Endothelial cell of umbilical vein (primary cell): ENCODE measurements at regions not wholly inside any gene's neighbourhood (a gene's known extent, or its start where the extent isn't known, plus 50 kb on each side); places are given as distances from the start of the nearest gene placed in this dataset.

Experiments used
- BruUV-seq: library from RNA; stranded (reverse); fragments of 400-500 nt; replicated peaks from 2 replicates; lab custom pipeline; 2021; lab: Mats Ljungman, UMichigan
- CTCF ChIA-PET: fragments of 300-600, 350-600 bp; sonication (Branson Sonifier 250); formaldehyde crosslinking; loops from one replicate; lab custom pipeline; 2021; ENCODE audit warnings: antibody characterized with exemption, inconsistent platforms; lab: Charles Lee
- POLR2A ChIA-PET: fragments of 300-600, 350-600 bp; sonication (Branson Sonifier 250); formaldehyde crosslinking; loops from one replicate; lab custom pipeline; 2021; ENCODE audit warnings: antibody characterized with exemption, inconsistent platforms; lab: Charles Lee
- DNase-seq: peaks from one replicate; pipeline ENCODE4 v3.0.0-alpha.2; 2011; ENCODE audit warnings: low read depth, low spot score
- FAIRE-seq: peaks from 2 replicates; lab custom pipeline; 2011; peaks lifted over from hg19 to GRCh38; lab: Jason Lieb, UNC
- H2AFZ ChIP-seq: 2 replicates; pipeline ENCODE4 v1.6.0; 2012; ENCODE audit warnings: low read depth, low read length, control low read depth, inconsistent platforms
- H3K27ac ChIP-seq: 2 replicates; pipeline ENCODE4 v1.5.1; 2011; ENCODE audit warnings: low read depth, mild to moderate bottlenecking, control low read depth, low read length, moderate library complexity; ENCODE audit not compliant: insufficient read depth
- H3K27me3 ChIP-seq, 2 experiments: 2 replicates each; pipeline versions ENCODE4 v1.6.0 to v1.6.1; 2011; ENCODE audit warnings: low read length in 2 of 2, mixed read lengths in 1 of 2; ENCODE audit not compliant: control insufficient read depth in 2 of 2, insufficient read depth in 2 of 2
- H3K36me3 ChIP-seq, 2 experiments: 2 replicates in 1 of 2; 3 replicates in 1 of 2; pipeline ENCODE4 v1.5.1; 2011; ENCODE audit warnings: low read length in 2 of 2, mild to moderate bottlenecking in 1 of 2, moderate library complexity in 1 of 2; ENCODE audit not compliant: control insufficient read depth in 2 of 2, insufficient read depth in 2 of 2; ENCODE audit errors: extremely low read depth in 1 of 2
- H3K4me1 ChIP-seq: 3 replicates; pipeline ENCODE4 v1.5.1; 2011; ENCODE audit warnings: mild to moderate bottlenecking, low read length; ENCODE audit not compliant: control insufficient read depth, insufficient read depth; ENCODE audit errors: extremely low read depth
- H3K4me2 ChIP-seq: 2 replicates; pipeline ENCODE4 v1.6.1; 2011; ENCODE audit warnings: low read length, control low read depth, mixed read lengths; ENCODE audit not compliant: insufficient read depth
- H3K4me3 ChIP-seq, 3 experiments: fragments of 200-600 bp in 1 of 3; sonication (generic), shearing (Covaris generic) in 1 of 3; replicated peaks in 1 of 3; 2 replicates each; pipeline ENCODE4 v1.5.1; 2011 to 2016; ENCODE audit warnings: control low read depth in 3 of 3, low read length in 3 of 3, mild to moderate bottlenecking in 2 of 3, inconsistent platforms in 1 of 3, low read depth in 1 of 3, moderate library complexity in 1 of 3; ENCODE audit not compliant: insufficient read depth in 1 of 3
- H3K79me2 ChIP-seq: 2 replicates; pipeline ENCODE4 v1.6.0; 2012; ENCODE audit warnings: low read length, inconsistent platforms; ENCODE audit not compliant: control insufficient read depth, insufficient read depth
- H3K9ac ChIP-seq: replicated peaks from 2 replicates; pipeline ENCODE3; 2011; ENCODE audit warnings: low read length, control low read depth; ENCODE audit not compliant: insufficient read depth; ENCODE audit errors: extremely low read depth
- H3K9me1 ChIP-seq: replicated peaks from 3 replicates; pipeline ENCODE4 v1.6.0; 2011; ENCODE audit warnings: mild to moderate bottlenecking, low read length; ENCODE audit not compliant: control insufficient read depth, insufficient read depth; ENCODE audit errors: extremely low read depth
- H3K9me3 ChIP-seq: replicated peaks from 2 replicates; pipeline ENCODE4 v1.5.1; 2012; ENCODE audit warnings: low read length, inconsistent platforms; ENCODE audit not compliant: control insufficient read depth, insufficient read depth
- H4K20me1 ChIP-seq: replicated peaks from 2 replicates; pipeline ENCODE3; 2011; ENCODE audit warnings: mild to moderate bottlenecking, low read length; ENCODE audit not compliant: control insufficient read depth, insufficient read depth; ENCODE audit errors: extremely low read depth
- CTCF ChIP-seq, 2 donors: IDR thresholded peaks; 1 replicate in 1 of 2; 2 replicates in 1 of 2; pipeline ENCODE4 v1.5.1; 2011; ENCODE audit warnings: low read length in 2 of 2, mild to moderate bottlenecking in 2 of 2, moderate library complexity in 2 of 2, control low read depth in 1 of 2, inconsistent platforms in 1 of 2, low read depth in 1 of 2; ENCODE audit not compliant: insufficient read depth in 1 of 2; ENCODE audit errors: extremely low read depth in 1 of 2
- EZH2 ChIP-seq: IDR thresholded peaks from 2 replicates; pipeline ENCODE4 v1.6.1; 2012; ENCODE audit warnings: borderline replicate concordance, low read depth, mild to moderate bottlenecking, moderate library complexity, low read length, inconsistent platforms; ENCODE audit not compliant: severe bottlenecking
- FOS ChIP-seq: IDR thresholded peaks from 2 replicates; pipeline ENCODE4 v1.6.1; 2011; ENCODE audit warnings: mild to moderate bottlenecking, low read length, moderate library complexity, borderline replicate concordance; ENCODE audit not compliant: insufficient read depth
- GATA2 ChIP-seq: IDR thresholded peaks from 2 replicates; pipeline ENCODE4 v1.7.0; 2011; ENCODE audit warnings: low read depth, mild to moderate bottlenecking, moderate library complexity, mixed read lengths, low read length; ENCODE audit not compliant: insufficient read length, insufficient read depth
- JUN ChIP-seq: IDR thresholded peaks from 2 replicates; pipeline ENCODE4 v1.6.1; 2011; ENCODE audit warnings: borderline replicate concordance, low read depth; ENCODE audit not compliant: insufficient read length, insufficient read depth
- MAX ChIP-seq: IDR thresholded peaks from 2 replicates; pipeline ENCODE4 v1.6.1; 2011; ENCODE audit not compliant: insufficient read depth, insufficient read length
- MYC ChIP-seq: IDR thresholded peaks from one replicate; pipeline ENCODE4 v1.6.1; 2011; ENCODE audit warnings: mild to moderate bottlenecking, low read depth, low read length
- POLR2A ChIP-seq: IDR thresholded peaks from 2 replicates; pipeline ENCODE4 v1.6.1; 2012; ENCODE audit warnings: low read depth, mild to moderate bottlenecking, control low read depth, low read length
- POLR2AphosphoS5 ChIP-seq: IDR thresholded peaks from 2 replicates; pipeline ENCODE4 v1.6.1; 2012; ENCODE audit warnings: low read depth, mild to moderate bottlenecking, control low read depth, low read length, moderate library complexity; ENCODE audit not compliant: insufficient read depth
- dilution Hi-C: fragments of 300-500 bp; cut with MboI; formaldehyde crosslinking; loops from one replicate; pipeline ENCODE4 v1.15.0; 2019; ENCODE audit warnings: low sequenced_read_pairs; ENCODE audit not compliant: extremely low pct_ligation_motif_present
- intact Hi-C: fragments of 100-400 bp; cut with micrococcal nuclease; formaldehyde crosslinking; loops from one replicate; pipeline ENCODE4 v1.10.0; 2022

GRCh38 chr15:26176831-26177230 is 313.7 kb upstream of the ATP10A start:
- FAIRE-seq (no peak), DNase-seq (no peak)
- no peaks in the 10 kb centered on the region for H3K79me2 ChIP-seq
- H3K27ac ChIP-seq: no peak overlapping the region
- no peak overlapping the region for H2AFZ ChIP-seq
- ChIA-PET CTCF (no interaction called here), POLR2A (no interaction called here)
- H3K4me3 ChIP-seq: no peak overlapping the region
- H3K9ac ChIP-seq: no peak overlapping the region
- H3K4me2 ChIP-seq: no peak overlapping the region
- no peaks in the 10 kb centered on the region for H3K4me1 ChIP-seq
- no peaks in the 10 kb centered on the region for H3K9me1 ChIP-seq
- H4K20me1 ChIP-seq: no peaks in the 10 kb centered on the region
- H3K9me3 ChIP-seq: peaks cover 13% of the 10 kb centered on the region
- intact Hi-C loops: no loop called here
- dilution Hi-C loops: no loop called here
- no peaks in the 10 kb centered on the region for H3K36me3 ChIP-seq
- BruUV-seq: no TSS peak
- TF ChIP-seq POLR2AphosphoS5 (no peak), FOS (no peak), JUN (no peak), MAX (no peak), POLR2A (no peak), EZH2 (no peak), GATA2 (no peak), CTCF (IDR thresholded peaks at IDR 0.05; ENCODE audit: extremely low read depth in 1 of 2, insufficient read depth in 1 of 2, low read depth in 1 of 2, low read length in 2 of 2) (no peak), MYC (no peak)
- H3K27me3 ChIP-seq: no peaks in the 10 kb centered on the region
